Testis (tissue), 2 donors: ENCODE measurements at regions not wholly inside any gene's neighbourhood (a gene's known extent, or its start where the extent isn't known, plus 50 kb on each side); places are given as distances from the start of the nearest gene placed in this dataset.

ENCODE experiments used
- DNase-seq: peaks from one replicate; pipeline ENCODE4 v3.0.0-alpha.2; 2019
- H3K27ac ChIP-seq, 2 donors: fragments of 200-600 bp; sonication (generic); one replicate each; pipeline ENCODE4 v1.5.1; 2019
- H3K27me3 ChIP-seq: fragments of 200-600 bp; sonication (generic); one replicate; pipeline ENCODE4 v1.5.1; 2019
- H3K36me3 ChIP-seq: fragments of 200-600 bp; sonication (generic); one replicate; pipeline ENCODE4 v1.5.1; 2017; ENCODE audit warnings: low read depth; ENCODE audit errors: missing control alignments
- H3K4me1 ChIP-seq: fragments of 200-600 bp; sonication (generic); one replicate; pipeline ENCODE4 v1.5.1; 2019
- H3K4me3 ChIP-seq, 2 donors: fragments of 200-600 bp; sonication (generic); one replicate each; pipeline ENCODE4 v1.5.1; 2017 to 2019
- H3K9me3 ChIP-seq: fragments of 200-600 bp; sonication (generic); one replicate; pipeline ENCODE4 v1.5.1; 2017
- CTCF ChIP-seq, 3 experiments: fragments of 450-650 bp in 2 of 3; fragments of 200-600 bp in 1 of 3; sonication (generic) in 1 of 3; IDR thresholded peaks; one replicate each; pipeline ENCODE4 v1.5.1; 2016 to 2019; ENCODE audit warnings: antibody characterized with exemption in 3 of 3, mild to moderate bottlenecking in 2 of 3, moderate library complexity in 1 of 3
- POLR2A ChIP-seq: fragments of 450-650 bp; IDR thresholded peaks from one replicate; pipeline ENCODE4 v1.6.1; 2017; ENCODE audit warnings: antibody characterized with exemption, mild to moderate bottlenecking, moderate library complexity
- WGBS, 2 donors: methylation state at CpG; one replicate each; pipeline ENCODE4 v1.1.5; 2018; 5-methylcytosine and 5-hydroxymethylcytosine counted together
- intact Hi-C: fragments of 100-400 bp; cut with DNase I; formaldehyde crosslinking; loops from one replicate; pipeline ENCODE4 v1.15.1; 2023; ENCODE audit warnings: low total_unique reads

DNA sequence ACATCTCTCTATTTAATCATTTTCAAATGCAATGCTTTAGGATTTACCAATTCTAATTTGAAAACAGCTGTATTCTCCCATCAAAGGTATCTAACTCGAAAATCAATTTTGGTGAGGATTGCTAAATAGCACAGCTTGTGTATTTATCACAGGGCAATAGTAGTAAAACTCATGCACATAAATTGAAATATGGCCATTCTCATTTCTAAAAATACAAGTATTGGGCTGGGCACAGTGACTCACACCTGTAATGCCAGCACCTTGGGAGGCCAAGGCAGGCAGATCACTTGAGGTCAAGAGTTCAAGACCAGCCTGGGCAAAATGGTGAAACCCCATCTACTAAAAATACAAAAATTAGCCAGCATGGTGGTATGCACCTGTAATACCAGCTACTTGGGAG is 164.8 kb upstream of the RASA1 start:
- Histone ChIP-seq H3K36me3 (no peaks in the 10 kb centered on the region), H3K27me3 (no peaks in the 10 kb centered on the region), H3K9me3 (no peaks in the 10 kb centered on the region), H3K4me1 (no peaks in the 10 kb centered on the region), H3K27ac (no peak overlapping the region), H3K4me3 (no peak overlapping the region)
- no peak for TF ChIP-seq CTCF (IDR thresholded peaks at IDR 0.05)
- no peak for TF ChIP-seq POLR2A
- WGBS, 2 donors, result 83 to 98% methylated on average over 1 of the region's 1 CpG
- intact Hi-C loops, result no loop called here
- DNase-seq, result no peak

GRCh38 chr5:87103616-87104287 is 163.9 kb upstream of the RASA1 start:
- TF ChIP-seq POLR2A (no peak), CTCF (IDR thresholded peaks at IDR 0.05) (no peak)
- Histone ChIP-seq H3K9me3 (no peaks in the 10 kb centered on the region), H3K36me3 (no peaks in the 10 kb centered on the region), H3K4me3 (no peak overlapping the region), H3K4me1 (no peaks in the 10 kb centered on the region), H3K27me3 (no peaks in the 10 kb centered on the region), H3K27ac (no peak overlapping the region)
- peak; percentile 14 for DNase-seq
- intact Hi-C loops, result no loop called here

- Histone ChIP-seq H3K27me3 (no peaks in the 10 kb centered on the region), H3K4me3 (no peak overlapping the region), H3K27ac (no peak overlapping the region), H3K36me3 (no peaks in the 10 kb centered on the region), H3K4me1 (no peaks in the 10 kb centered on the region), H3K9me3 (no peaks in the 10 kb centered on the region)
- no peak for DNase-seq
- intact Hi-C loops, result no loop called here
- 49 to 63% methylated on average over 2 of the region's 2 CpGs for WGBS, 2 donors
- TF ChIP-seq CTCF (IDR thresholded peaks at IDR 0.05) (no peak), POLR2A (no peak)
These were observed 162.1 kb upstream of the RASA1 start for GRCh38 chr5:87105577-87105976.

- intact Hi-C loops, result no loop called here
- TF ChIP-seq POLR2A (no peak), CTCF (IDR thresholded peaks at IDR 0.05) (no peak)
- H3K27ac ChIP-seq, result no peak overlapping the region
- H3K4me1 ChIP-seq, result no peaks in the 10 kb centered on the region
- no peak for DNase-seq
- no peaks in the 10 kb centered on the region for H3K27me3 ChIP-seq
- WGBS, 2 donors, result 83 to 88% methylated on average over 2 of the region's 2 CpGs
- H3K9me3 ChIP-seq, result no peaks in the 10 kb centered on the region
- no peaks in the 10 kb centered on the region for H3K36me3 ChIP-seq
- no peak overlapping the region for H3K4me3 ChIP-seq
These were observed 157.9 kb upstream of the RASA1 start for GRCh38 chr5:87109746-87110145.

DNA sequence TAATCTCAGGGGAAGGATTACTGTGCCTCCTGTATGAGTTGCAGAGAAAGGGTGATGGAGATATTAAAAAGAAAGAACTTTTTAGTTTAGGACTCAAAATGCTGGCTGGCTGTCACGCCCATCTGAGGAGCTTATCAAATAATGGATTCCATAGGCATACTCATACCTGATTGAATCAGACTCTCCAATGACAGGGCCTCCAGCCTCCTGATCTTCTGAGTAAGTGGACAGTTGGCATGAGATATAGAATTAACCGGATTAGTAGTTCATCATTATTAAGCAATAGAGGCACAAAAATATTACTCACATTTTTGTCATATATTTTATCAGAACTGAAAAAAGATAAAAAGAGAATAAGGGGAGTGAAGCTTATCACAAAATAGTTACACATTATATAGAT is 157.0 kb upstream of the RASA1 start:
- Histone ChIP-seq H3K4me3 (no peak overlapping the region), H3K36me3 (no peaks in the 10 kb centered on the region), H3K27ac (no peak overlapping the region), H3K27me3 (no peaks in the 10 kb centered on the region), H3K9me3 (no peaks in the 10 kb centered on the region), H3K4me1 (no peaks in the 10 kb centered on the region)
- TF ChIP-seq POLR2A, result no peak
- TF ChIP-seq CTCF (IDR thresholded peaks at IDR 0.05), result no peak
- intact Hi-C loops, result no loop called here
- WGBS, 2 donors, result 76 to 82% methylated on average over 2 of the region's 2 CpGs
- no peak for DNase-seq
